ENCODE measurements at regions not wholly inside any gene's neighbourhood (a gene's known extent, or its start where the extent isn't known, plus 50 kb on each side); places are given as distances from the start of the nearest gene placed in this dataset.

DNA sequence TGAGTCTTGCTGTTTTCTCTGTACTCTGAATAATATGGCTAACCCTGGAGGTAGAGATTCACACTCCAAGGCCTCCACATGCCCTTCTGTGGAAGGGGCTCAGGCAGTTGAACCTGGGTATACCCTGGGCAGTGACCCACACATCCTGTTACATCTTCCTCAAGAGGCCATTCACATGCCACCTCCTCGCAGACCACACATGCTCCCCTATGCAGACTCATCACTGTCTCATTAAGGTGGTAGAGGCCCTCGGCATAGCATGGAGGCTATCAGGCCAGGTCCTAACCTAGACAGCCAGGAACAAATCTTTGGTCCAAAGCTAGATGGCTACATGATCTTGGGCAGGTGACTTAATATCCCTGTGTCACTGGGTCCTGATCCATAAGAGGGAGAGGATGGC lies 363.9 kb upstream of the ZNF507 start:
- TF ChIP-seq CTCF (IDR thresholded peaks at IDR 0.05; ENCODE audit: low read depth, low read length, missing input control) = no peak
- no peak for TF ChIP-seq MAX (IDR thresholded peaks at IDR 0.05)
- TF ChIP-seq REST (IDR thresholded peaks at IDR 0.05) = no peak
- TF ChIP-seq, protein P1, sequence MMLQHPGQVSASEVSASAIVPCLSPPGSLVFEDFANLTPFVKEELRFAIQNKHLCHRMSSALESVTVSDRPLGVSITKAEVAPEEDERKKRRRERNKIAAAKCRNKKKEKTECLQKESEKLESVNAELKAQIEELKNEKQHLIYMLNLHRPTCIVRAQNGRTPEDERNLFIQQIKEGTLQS (IDR thresholded peaks at IDR 0.05) = no peak
- TF ChIP-seq ZBTB33 (IDR thresholded peaks at IDR 0.05) = no peak
- no peak for TF ChIP-seq RAD21 (IDR thresholded peaks at IDR 0.05)
- TF ChIP-seq EGR1 (IDR thresholded peaks at IDR 0.05; ENCODE audit: low read depth in 2 of 2) = no peak
- no peak for TF ChIP-seq JUND (IDR thresholded peaks at IDR 0.05)
- no peak for TF ChIP-seq SP1 (IDR thresholded peaks at IDR 0.05)
- TF ChIP-seq GABPA (IDR thresholded peaks at IDR 0.05 in 1 of 2, conservative IDR thresholded peaks at IDR 0.05 in 1 of 2) = no peak
- TF ChIP-seq TAF1 (conservative IDR thresholded peaks at IDR 0.05) = no peak
- TF ChIP-seq FOXA1 (IDR thresholded peaks at IDR 0.05) = no peak
